ENCODE measurements at regions not wholly inside any gene's neighbourhood (a gene's known extent, or its start where the extent isn't known, plus 50 kb on each side); places are given as distances from the start of the nearest gene placed in this dataset.

- Histone ChIP-seq H3K4me2 (ENCODE audit: low read length) (peak overlapping the region; percentile 24), H2AFZ (ENCODE audit: low read depth, low read length, poor library complexity, severe bottlenecking) (peak overlapping the region; percentile 8), H3K9me3 (ENCODE audit: control insufficient read depth in 1 of 2, insufficient read depth in 1 of 2, low read depth in 1 of 2, low read length in 2 of 2) (no peaks in the 10 kb centered on the region), H3K27me3 (ENCODE audit: insufficient read depth, low read length) (no peaks in the 10 kb centered on the region), H3K9ac (ENCODE audit: low read length) (no peak overlapping the region), H3K79me2 (ENCODE audit: insufficient read depth, low read length) (no peaks in the 10 kb centered on the region), H3K4me3 (replicated peaks in 1 of 2; ENCODE audit: low read depth in 1 of 2, low read length in 2 of 2) (no peak overlapping the region), H3K27ac (ENCODE audit: low read depth, low read length) (no peak overlapping the region), H3K4me1 (ENCODE audit: control insufficient read depth in 1 of 2, insufficient read depth in 2 of 2, low read length in 2 of 2) (peaks cover 0 to 7% of the 10 kb centered on the region in 2 experiments; a peak in 2 of 4 replicates), H3K9me2 (ENCODE audit: insufficient read depth) (no peaks in the 10 kb centered on the region), H4K20me1 (ENCODE audit: insufficient read depth) (no peaks in the 10 kb centered on the region), H3K36me3 (ENCODE audit: control insufficient read depth in 1 of 2, insufficient read depth in 2 of 2, low read length in 2 of 2) (no peaks in the 10 kb centered on the region)
- peak; percentile 70; the same call in 1 of the 2 replicates for ATAC-seq
- no peak for DNase-seq (ENCODE audit: low read depth, low spot score)
- ChIA-PET POLR2A (no interaction called here), CTCF (no interaction called here), RAD21 (ENCODE audit: low non-redundant PET in 1 of 2, low total read pairs in 2 of 2, uncharacterized antibody in 2 of 2, unreplicated experiment in 2 of 2) (no interaction called here)
- TF ChIP-seq POLR2A (IDR thresholded peaks at IDR 0.05; ENCODE audit: borderline replicate concordance, extremely low read depth, insufficient read depth, insufficient read length) (no peak), YY1 (IDR thresholded peaks at IDR 0.05; ENCODE audit: extremely low read depth, insufficient replicate concordance, low read depth, low read length) (no peak), ZBTB33 (IDR thresholded peaks at IDR 0.05; ENCODE audit: extremely low read depth, insufficient replicate concordance, low read length) (no peak), POLR2AphosphoS5 (IDR thresholded peaks at IDR 0.05; ENCODE audit: low read depth, low read length) (no peak), EZH2 (IDR thresholded peaks at IDR 0.05) (no peak), MAX (IDR thresholded peaks at IDR 0.05) (no peak), FOSL1 (IDR thresholded peaks at IDR 0.05; ENCODE audit: low read depth) (no peak), ZFX (IDR thresholded peaks at IDR 0.05) (no peak), CBX3 (IDR thresholded peaks at IDR 0.05; ENCODE audit: low read depth) (no peak), REST (IDR thresholded peaks at IDR 0.05; ENCODE audit: low read depth) (no peak), CTCF (IDR thresholded peaks at IDR 0.05 in 2 of 3, conservative IDR thresholded peaks at IDR 0.05 in 1 of 3; ENCODE audit: borderline replicate concordance in 1 of 3, insufficient read depth in 1 of 3, low read depth in 2 of 3, low read length in 2 of 3) (no peak), RAD21 (IDR thresholded peaks at IDR 0.05; ENCODE audit: low read depth) (no peak), SP1 (IDR thresholded peaks at IDR 0.05; ENCODE audit: low read depth) (no peak), EGR1 (IDR thresholded peaks at IDR 0.05; ENCODE audit: low read depth) (no peak), ZNF274 (IDR thresholded peaks at IDR 0.05; ENCODE audit: low read depth, low read length) (no peak), SIN3A (IDR thresholded peaks at IDR 0.05; ENCODE audit: low read depth) (no peak), CEBPB (IDR thresholded peaks at IDR 0.05; ENCODE audit: low read depth) (no peak)
- intact Hi-C loops (cut with micrococcal nuclease): no loop called here
- BruUV-seq (replicated peaks): no TSS peak
These were observed 429.1 kb downstream of the HTR1B start for GRCh38 chr6:77034161-77034560.
